ENCODE measurements at regions not wholly inside any gene's neighbourhood (a gene's known extent, or its start where the extent isn't known, plus 50 kb on each side); places are given as distances from the start of the nearest gene placed in this dataset.

GRCh38 chr5:172588380-172588779 is 52.7 kb upstream of the NEURL1B start:
- no peak for DNase-seq

GRCh38 chr5:172587061-172587405 is 54.0 kb upstream of the NEURL1B start:
- DNase-seq, result no peak

- DNase-seq, result no peak
These were observed 54.7 kb upstream of the NEURL1B start for GRCh38 chr5:172586125-172587060.

- DNase-seq, result no peak
These were observed 55.9 kb upstream of the NEURL1B start for GRCh38 chr5:172585114-172585513.

- DNase-seq, result no peak
These were observed 56.4 kb upstream of the NEURL1B start for GRCh38 chr5:172584638-172585037.

GRCh38 chr5:172583931-172584511 is 57.0 kb upstream of the NEURL1B start:
- DNase-seq, result no peak

GRCh38 chr5:172582940-172583339 is 58.1 kb upstream of the NEURL1B start:
- no peak for DNase-seq

- DNase-seq, result no peak
These were observed 59.7 kb upstream of the NEURL1B start for GRCh38 chr5:172581315-172581714.

GRCh38 chr5:172579403-172579990 is 61.6 kb upstream of the NEURL1B start:
- no peak for DNase-seq

- DNase-seq, result no peak
These were observed 63.7 kb upstream of the NEURL1B start for GRCh38 chr5:172577267-172577909.

GRCh38 chr5:172575816-172576545 is 65.1 kb upstream of the NEURL1B start:
- DNase-seq, result no peak

GRCh38 chr5:172575416-172575815 is 65.6 kb upstream of the NEURL1B start:
- no peak for DNase-seq

- no peak for DNase-seq
These were observed 66.2 kb upstream of the NEURL1B start for GRCh38 chr5:172574871-172575223.

- DNase-seq, result no peak
These were observed 66.8 kb upstream of the NEURL1B start for GRCh38 chr5:172573986-172574870.

- DNase-seq, result no peak
These were observed 67.8 kb upstream of the NEURL1B start for GRCh38 chr5:172573120-172573882.

GRCh38 chr5:172572440-172572839 is 68.6 kb upstream of the NEURL1B start:
- DNase-seq, result no peak

- no peak for DNase-seq
These were observed 69.2 kb upstream of the NEURL1B start for GRCh38 chr5:172571892-172572291.

- DNase-seq, result no peak
These were observed 69.7 kb upstream of the NEURL1B start for GRCh38 chr5:172571413-172571812.

- DNase-seq, result no peak
These were observed 70.3 kb upstream of the NEURL1B start for GRCh38 chr5:172570594-172571334.

GRCh38 chr5:172569861-172570558 is 71.1 kb upstream of the NEURL1B start:
- no peak for DNase-seq

All from NCI-H1436 (cell line).